ENCODE measurements at regions not wholly inside any gene's neighbourhood (a gene's known extent, or its start where the extent isn't known, plus 50 kb on each side); places are given as distances from the start of the nearest gene placed in this dataset.

DNA sequence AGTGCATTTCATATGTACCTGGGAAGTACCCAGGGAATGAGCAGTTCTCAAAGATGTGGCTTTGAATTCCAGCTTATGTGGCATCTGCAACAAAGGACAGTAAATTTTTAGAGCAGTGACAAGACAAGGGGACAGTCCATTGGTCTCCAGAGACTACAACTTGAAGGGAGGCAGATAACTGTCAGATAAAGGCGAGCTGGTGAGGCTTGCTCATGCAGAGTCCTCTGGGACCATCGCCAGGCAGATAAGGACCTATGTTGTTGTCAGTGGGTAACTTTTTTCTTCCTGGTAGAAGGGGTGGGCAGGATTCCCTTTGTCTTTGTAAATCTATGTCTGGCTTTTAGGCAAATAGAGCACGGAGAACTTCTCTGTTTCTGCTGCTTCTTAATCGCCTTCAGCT lies 120.2 kb downstream of the ICE1 start:
- ChIA-PET CTCF (no interaction called here), POLR2A (no interaction called here)
- Histone ChIP-seq H3K4me1 (ENCODE audit: control insufficient read depth, extremely low read depth, insufficient read depth, low read length) (no peaks in the 10 kb centered on the region), H2AFZ (ENCODE audit: low read depth, low read length) (no peak overlapping the region), H3K36me3 (ENCODE audit: control insufficient read depth in 2 of 2, extremely low read depth in 1 of 2, insufficient read depth in 2 of 2, low read length in 2 of 2) (no peaks in the 10 kb centered on the region), H3K4me3 (replicated peaks in 1 of 3; ENCODE audit: insufficient read depth in 1 of 3, low read depth in 1 of 3, low read length in 3 of 3) (no peak overlapping the region), H3K9ac (replicated peaks; ENCODE audit: extremely low read depth, insufficient read depth, low read length) (no peak overlapping the region), H3K27me3 (ENCODE audit: control insufficient read depth in 2 of 2, insufficient read depth in 2 of 2, low read length in 2 of 2) (no peaks in the 10 kb centered on the region), H3K79me2 (ENCODE audit: control insufficient read depth, insufficient read depth, low read length) (no peaks in the 10 kb centered on the region), H3K4me2 (ENCODE audit: insufficient read depth, low read length) (no peak overlapping the region), H3K27ac (ENCODE audit: insufficient read depth, low read depth, low read length) (no peak overlapping the region), H3K9me1 (replicated peaks; ENCODE audit: control insufficient read depth, extremely low read depth, insufficient read depth, low read length) (no peaks in the 10 kb centered on the region), H4K20me1 (replicated peaks; ENCODE audit: control insufficient read depth, extremely low read depth, insufficient read depth, low read length) (no peaks in the 10 kb centered on the region), H3K9me3 (replicated peaks; ENCODE audit: control insufficient read depth, insufficient read depth, low read length) (peaks cover 5% of the 10 kb centered on the region)
- intact Hi-C loops (cut with micrococcal nuclease) (no loop called here), dilution Hi-C loops (cut with MboI; ENCODE audit: extremely low pct_ligation_motif_present, low sequenced_read_pairs) (no loop called here)
- no peak for FAIRE-seq
- BruUV-seq (replicated peaks), result no TSS peak
- TF ChIP-seq POLR2AphosphoS5 (IDR thresholded peaks at IDR 0.05; ENCODE audit: insufficient read depth, low read depth, low read length) (no peak), POLR2A (IDR thresholded peaks at IDR 0.05; ENCODE audit: low read depth, low read length) (no peak), JUN (IDR thresholded peaks at IDR 0.05; ENCODE audit: borderline replicate concordance, insufficient read depth, insufficient read length, low read depth) (no peak), MYC (IDR thresholded peaks at IDR 0.05; ENCODE audit: low read depth, low read length) (no peak), EZH2 (IDR thresholded peaks at IDR 0.05; ENCODE audit: borderline replicate concordance, low read depth, low read length, severe bottlenecking) (no peak), GATA2 (IDR thresholded peaks at IDR 0.05; ENCODE audit: insufficient read depth, insufficient read length, low read depth, low read length) (no peak), FOS (IDR thresholded peaks at IDR 0.05; ENCODE audit: borderline replicate concordance, insufficient read depth, low read length) (no peak)
- TF ChIP-seq, protein P1, sequence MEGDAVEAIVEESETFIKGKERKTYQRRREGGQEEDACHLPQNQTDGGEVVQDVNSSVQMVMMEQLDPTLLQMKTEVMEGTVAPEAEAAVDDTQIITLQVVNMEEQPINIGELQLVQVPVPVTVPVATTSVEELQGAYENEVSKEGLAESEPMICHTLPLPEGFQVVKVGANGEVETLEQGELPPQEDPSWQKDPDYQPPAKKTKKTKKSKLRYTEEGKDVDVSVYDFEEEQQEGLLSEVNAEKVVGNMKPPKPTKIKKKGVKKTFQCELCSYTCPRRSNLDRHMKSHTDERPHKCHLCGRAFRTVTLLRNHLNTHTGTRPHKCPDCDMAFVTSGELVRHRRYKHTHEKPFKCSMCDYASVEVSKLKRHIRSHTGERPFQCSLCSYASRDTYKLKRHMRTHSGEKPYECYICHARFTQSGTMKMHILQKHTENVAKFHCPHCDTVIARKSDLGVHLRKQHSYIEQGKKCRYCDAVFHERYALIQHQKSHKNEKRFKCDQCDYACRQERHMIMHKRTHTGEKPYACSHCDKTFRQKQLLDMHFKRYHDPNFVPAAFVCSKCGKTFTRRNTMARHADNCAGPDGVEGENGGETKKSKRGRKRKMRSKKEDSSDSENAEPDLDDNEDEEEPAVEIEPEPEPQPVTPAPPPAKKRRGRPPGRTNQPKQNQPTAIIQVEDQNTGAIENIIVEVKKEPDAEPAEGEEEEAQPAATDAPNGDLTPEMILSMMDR (IDR thresholded peaks at IDR 0.05; ENCODE audit: extremely low read depth in 1 of 2, insufficient read depth in 1 of 2, low read depth in 1 of 2, low read length in 2 of 2), result no peak
- TF ChIP-seq, protein P2, sequence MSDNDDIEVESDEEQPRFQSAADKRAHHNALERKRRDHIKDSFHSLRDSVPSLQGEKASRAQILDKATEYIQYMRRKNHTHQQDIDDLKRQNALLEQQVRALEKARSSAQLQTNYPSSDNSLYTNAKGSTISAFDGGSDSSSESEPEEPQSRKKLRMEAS (IDR thresholded peaks at IDR 0.05; ENCODE audit: insufficient read depth, insufficient read length), result no peak
- no peak for DNase-seq (ENCODE audit: low read depth, low spot score)
